Osteocyte (in vitro differentiated cells): ENCODE measurements at regions not wholly inside any gene's neighbourhood (a gene's known extent, or its start where the extent isn't known, plus 50 kb on each side); places are given as distances from the start of the nearest gene placed in this dataset.

Experiments used
- DNase-seq: peaks from one replicate; pipeline ENCODE4 v3.0.0; 2021; ENCODE audit warnings: mixed read lengths; ENCODE audit not compliant: unreplicated experiment; ENCODE audit errors: extremely low spot score
- H3K27ac Mint-ChIP-seq: one replicate; pipeline ENCODE4 v1.8.0; 2021; ENCODE audit warnings: mild to moderate bottlenecking, mixed read lengths; ENCODE audit not compliant: unreplicated experiment
- H3K27me3 Mint-ChIP-seq: one replicate; pipeline ENCODE4 v1.8.0; 2021; ENCODE audit warnings: mixed read lengths; ENCODE audit not compliant: unreplicated experiment
- H3K36me3 Mint-ChIP-seq: one replicate; pipeline ENCODE4 v1.8.0; 2021; ENCODE audit warnings: mixed read lengths; ENCODE audit not compliant: unreplicated experiment
- H3K4me1 Mint-ChIP-seq: one replicate; pipeline ENCODE4 v1.8.0; 2021; ENCODE audit warnings: mixed read lengths; ENCODE audit not compliant: unreplicated experiment
- H3K4me3 Mint-ChIP-seq: one replicate; pipeline ENCODE4 v1.8.0; 2021; ENCODE audit warnings: mild to moderate bottlenecking, moderate library complexity, mixed read lengths; ENCODE audit not compliant: unreplicated experiment
- H3K9me3 Mint-ChIP-seq: one replicate; pipeline ENCODE4 v1.8.0; 2021; ENCODE audit warnings: mixed read lengths; ENCODE audit not compliant: unreplicated experiment
- TF ChIP-seq, protein P1 (sequence below): fragments of 200-600 bp; sonication (generic); IDR thresholded peaks from 2 replicates; pipeline ENCODE4 v1.5.0; 2021; ENCODE audit warnings: antibody characterized with exemption, mild to moderate bottlenecking, moderate library complexity

DNA sequence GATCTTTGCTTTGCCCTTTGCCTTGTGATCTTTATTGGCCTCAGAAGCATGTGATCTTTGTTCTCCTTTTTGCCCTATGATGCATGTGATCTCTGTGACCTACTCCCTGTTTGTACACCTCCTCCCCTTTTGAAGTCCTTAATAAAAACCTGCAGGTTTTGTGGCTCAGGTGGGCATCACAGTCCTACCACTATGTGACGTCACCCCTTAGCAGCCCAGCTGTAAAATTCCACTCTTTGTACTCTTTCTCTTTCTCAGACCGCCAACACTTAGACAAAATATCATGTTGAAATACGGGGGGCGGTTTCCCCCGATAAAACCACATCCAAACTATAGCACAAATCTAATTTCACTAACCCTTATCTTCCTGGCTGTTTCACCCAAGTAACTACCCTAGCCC lies 76.7 kb upstream of the RAPGEF4 start:
- DNase-seq: no peak
- Mint-ChIP-seq H3K4me3 (no peak overlapping the region), H3K27me3 (no peaks in the 10 kb centered on the region), H3K4me1 (peaks cover 13% of the 10 kb centered on the region), H3K27ac (no peak overlapping the region), H3K36me3 (no peaks in the 10 kb centered on the region), H3K9me3 (peaks cover 10% of the 10 kb centered on the region)
- TF ChIP-seq, protein P1, sequence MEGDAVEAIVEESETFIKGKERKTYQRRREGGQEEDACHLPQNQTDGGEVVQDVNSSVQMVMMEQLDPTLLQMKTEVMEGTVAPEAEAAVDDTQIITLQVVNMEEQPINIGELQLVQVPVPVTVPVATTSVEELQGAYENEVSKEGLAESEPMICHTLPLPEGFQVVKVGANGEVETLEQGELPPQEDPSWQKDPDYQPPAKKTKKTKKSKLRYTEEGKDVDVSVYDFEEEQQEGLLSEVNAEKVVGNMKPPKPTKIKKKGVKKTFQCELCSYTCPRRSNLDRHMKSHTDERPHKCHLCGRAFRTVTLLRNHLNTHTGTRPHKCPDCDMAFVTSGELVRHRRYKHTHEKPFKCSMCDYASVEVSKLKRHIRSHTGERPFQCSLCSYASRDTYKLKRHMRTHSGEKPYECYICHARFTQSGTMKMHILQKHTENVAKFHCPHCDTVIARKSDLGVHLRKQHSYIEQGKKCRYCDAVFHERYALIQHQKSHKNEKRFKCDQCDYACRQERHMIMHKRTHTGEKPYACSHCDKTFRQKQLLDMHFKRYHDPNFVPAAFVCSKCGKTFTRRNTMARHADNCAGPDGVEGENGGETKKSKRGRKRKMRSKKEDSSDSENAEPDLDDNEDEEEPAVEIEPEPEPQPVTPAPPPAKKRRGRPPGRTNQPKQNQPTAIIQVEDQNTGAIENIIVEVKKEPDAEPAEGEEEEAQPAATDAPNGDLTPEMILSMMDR: no peak

DNA sequence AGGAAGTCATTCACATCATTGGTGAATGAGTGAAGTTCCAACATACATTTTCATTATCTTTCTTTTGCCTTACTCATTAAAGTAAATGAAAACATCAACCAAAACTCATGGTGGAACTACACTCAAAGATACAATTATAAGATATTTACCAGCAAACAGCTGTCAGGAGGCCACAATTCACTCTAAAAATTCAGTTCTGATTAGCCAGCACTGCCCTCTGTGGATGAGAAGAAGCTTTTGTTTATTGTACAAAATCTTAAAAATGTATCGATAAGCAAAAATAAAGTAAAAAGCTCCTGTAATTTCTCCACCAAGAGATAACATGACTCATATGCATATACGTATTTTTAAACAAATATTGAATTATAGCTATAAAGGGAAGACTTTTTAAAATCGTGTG lies 73.5 kb upstream of the RAPGEF4 start:
- DNase-seq: no peak
- Mint-ChIP-seq H3K9me3 (peaks cover 21% of the 10 kb centered on the region), H3K4me1 (no peaks in the 10 kb centered on the region)

DNA sequence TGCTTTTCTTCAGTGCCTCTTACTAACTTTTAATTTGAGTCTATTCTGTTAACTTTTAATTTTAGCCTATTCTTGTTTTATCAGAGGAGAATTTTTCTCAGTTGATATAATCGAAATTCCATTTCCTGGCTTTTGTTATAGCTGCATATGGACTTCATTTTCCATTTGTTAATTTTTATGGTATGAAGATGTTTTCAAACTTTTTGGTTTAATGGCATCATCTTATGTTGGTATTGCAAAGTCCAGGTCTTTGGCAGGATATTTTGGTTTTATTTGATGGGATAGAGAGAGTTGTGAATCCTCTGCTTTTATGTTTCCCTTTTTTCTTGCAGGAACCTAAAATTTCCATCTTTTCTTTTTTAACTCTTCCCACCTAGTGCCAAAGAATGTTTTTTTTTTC lies 70.9 kb upstream of the RAPGEF4 start:
- Mint-ChIP-seq H3K36me3 (no peaks in the 10 kb centered on the region), H3K27ac (no peak overlapping the region), H3K27me3 (no peaks in the 10 kb centered on the region), H3K4me3 (no peak overlapping the region), H3K4me1 (peaks cover under 1% of the 10 kb centered on the region), H3K9me3 (peaks cover 12% of the 10 kb centered on the region)
- TF ChIP-seq, protein P1: no peak
- DNase-seq: no peak

More for the DNA sequence above, 73.5 kb upstream of the RAPGEF4 start:
- TF ChIP-seq, protein P1: no peak
- Mint-ChIP-seq H3K4me3 (no peak overlapping the region), H3K27me3 (no peaks in the 10 kb centered on the region), H3K27ac (no peak overlapping the region), H3K36me3 (no peaks in the 10 kb centered on the region)

DNA sequence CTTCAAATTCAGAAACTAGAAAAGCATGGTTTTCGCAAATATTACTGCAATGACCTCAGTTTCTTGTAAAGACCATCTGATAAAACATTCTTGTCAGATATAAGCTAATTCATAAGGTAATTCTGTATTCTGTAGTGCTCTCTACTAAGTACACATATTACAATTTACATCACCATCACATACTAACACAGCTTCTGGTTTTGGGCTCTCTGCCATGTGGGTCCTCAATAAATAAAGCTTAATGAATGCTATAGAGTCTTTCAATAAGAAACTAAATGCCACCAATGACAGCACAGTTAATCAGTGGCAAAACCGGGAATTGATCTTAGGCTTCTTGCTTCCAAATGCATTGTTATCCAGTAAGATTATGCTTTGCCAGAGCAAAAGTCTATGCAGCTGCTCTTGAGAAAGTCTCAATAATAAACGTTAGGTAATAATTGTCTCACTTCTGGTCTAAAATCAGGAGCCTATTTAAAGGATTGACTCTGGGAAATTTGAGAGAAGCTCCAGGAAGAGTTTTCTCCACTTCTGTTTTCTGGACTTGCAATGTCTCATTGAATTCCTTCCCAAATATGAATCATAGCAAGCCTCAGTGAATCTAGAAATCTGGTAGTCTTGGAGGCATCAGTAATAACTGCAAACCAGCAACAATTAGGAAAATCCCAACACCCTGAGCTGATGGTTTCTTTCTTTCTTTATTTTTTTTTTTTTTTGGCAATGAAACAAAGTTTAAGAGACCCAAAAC lies 67.9 kb upstream of the RAPGEF4 start:
- Mint-ChIP-seq H3K36me3 (no peaks in the 10 kb centered on the region), H3K27ac (no peak overlapping the region), H3K27me3 (no peaks in the 10 kb centered on the region), H3K9me3 (peaks cover 11% of the 10 kb centered on the region), H3K4me3 (no peak overlapping the region), H3K4me1 (peaks cover 12% of the 10 kb centered on the region)
- TF ChIP-seq, protein P1: no peak
- DNase-seq: no peak

DNA sequence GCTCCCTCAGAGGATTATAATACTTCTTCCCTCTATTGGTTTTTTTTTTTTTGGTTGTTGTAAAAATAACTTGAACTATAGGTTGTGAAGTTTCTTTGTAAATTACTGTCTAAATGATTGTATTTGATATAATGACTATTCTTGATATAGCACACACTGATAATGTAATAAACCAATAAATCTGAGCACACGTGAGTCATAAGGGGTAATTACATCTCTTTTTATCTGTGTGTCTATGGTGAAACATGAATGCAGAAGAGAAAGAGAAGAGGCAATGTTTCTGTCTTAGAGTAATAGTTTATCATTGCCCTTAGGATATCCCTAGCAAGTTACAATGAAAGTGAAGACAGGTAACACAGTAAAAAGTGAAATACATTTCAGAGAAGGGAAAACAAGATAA lies 64.1 kb upstream of the RAPGEF4 start:
- Mint-ChIP-seq H3K27me3 (no peaks in the 10 kb centered on the region), H3K4me1 (peaks cover 16% of the 10 kb centered on the region)

More for the DNA sequence above, 64.1 kb upstream of the RAPGEF4 start:
- Mint-ChIP-seq H3K36me3 (peaks cover 7% of the 10 kb centered on the region), H3K9me3 (peaks cover 11% of the 10 kb centered on the region), H3K4me3 (no peak overlapping the region), H3K27ac (no peak overlapping the region)
- DNase-seq: no peak
- TF ChIP-seq, protein P1: no peak
